GM21619 (cell line): ENCODE measurements at regions not wholly inside any gene's neighbourhood (a gene's known extent, or its start where the extent isn't known, plus 50 kb on each side); places are given as distances from the start of the nearest gene placed in this dataset.

Experiments
- ATAC-seq: cut with Tn5 transposase; IDR thresholded peaks from one replicate; pipeline ENCODE4 v1.9.1; 2021; ENCODE audit not compliant: unreplicated experiment

- ATAC-seq, result no peak
These were observed 115.5 kb downstream of the PAPOLA start for GRCh38 chr14:96617635-96618034.

GRCh38 chr14:96622926-96623325 is 120.7 kb downstream of the PAPOLA start:
- no peak for ATAC-seq

- no peak for ATAC-seq
These were observed 121.7 kb downstream of the PAPOLA start for GRCh38 chr14:96623676-96624484.

DNA sequence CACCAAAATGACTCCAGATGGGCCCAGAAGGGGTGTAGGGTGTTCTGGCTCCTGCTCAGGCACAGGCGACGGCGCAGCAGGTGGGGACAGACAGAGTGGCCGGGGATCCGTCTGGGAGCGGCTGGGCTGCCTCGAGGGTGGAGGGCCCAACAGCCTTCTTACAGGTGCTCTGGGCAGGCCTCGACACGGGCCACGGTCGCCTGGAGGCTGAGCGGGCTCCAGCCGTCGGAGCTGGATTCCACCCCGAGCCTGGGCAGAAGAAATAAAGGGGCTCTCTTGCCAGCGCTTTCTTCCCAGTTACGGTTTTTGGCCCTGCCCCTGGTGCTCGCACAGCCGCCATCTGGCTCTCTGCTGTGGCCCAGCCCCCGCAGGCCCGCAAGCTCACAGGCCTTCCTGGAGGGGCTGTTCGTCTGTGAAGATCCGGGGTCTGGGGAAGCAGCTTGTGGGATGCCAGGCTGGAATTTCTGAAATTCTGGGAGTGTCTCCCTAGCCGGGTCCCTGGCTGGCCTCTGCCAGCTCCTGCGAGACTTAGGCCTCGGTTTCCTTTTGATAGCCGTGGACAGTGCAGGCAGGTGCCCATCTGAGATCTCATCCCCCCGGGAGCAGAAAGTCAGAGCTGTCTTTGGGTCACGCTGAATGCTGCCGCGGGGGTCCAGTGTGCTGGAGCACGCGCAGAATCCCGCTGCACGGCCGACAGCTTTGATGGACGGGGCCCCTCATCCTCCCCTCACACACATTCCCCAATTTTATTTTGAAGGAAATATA is 122.7 kb downstream of the PAPOLA start:
- no peak for ATAC-seq

DNA sequence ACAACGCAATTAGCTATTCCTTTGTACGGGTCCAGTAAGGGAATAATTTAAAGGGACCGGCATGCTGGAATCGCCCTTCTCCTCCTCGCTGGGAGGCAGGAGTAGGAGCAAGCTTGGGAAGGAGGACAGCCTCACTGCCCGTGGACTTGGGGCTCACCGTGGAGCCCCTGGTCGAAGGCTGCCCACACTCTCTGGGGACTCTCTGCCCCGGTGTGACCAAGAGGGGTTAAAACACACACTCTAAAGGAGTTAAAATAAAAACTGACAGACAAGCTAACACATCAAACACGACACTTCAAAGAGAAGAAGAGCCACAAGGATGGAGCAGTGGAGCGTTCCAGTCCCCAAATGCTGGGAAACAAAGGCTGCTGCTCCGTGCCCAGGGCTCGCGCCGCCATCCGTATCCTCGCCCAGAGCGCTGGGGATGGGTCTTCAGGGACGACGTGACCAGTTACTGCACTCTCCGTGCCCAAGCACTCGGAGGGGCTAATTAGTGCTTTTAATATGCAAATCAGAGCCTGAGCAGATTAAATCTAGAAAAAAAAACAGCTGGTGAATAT is 123.3 kb downstream of the PAPOLA start:
- no peak for ATAC-seq

DNA sequence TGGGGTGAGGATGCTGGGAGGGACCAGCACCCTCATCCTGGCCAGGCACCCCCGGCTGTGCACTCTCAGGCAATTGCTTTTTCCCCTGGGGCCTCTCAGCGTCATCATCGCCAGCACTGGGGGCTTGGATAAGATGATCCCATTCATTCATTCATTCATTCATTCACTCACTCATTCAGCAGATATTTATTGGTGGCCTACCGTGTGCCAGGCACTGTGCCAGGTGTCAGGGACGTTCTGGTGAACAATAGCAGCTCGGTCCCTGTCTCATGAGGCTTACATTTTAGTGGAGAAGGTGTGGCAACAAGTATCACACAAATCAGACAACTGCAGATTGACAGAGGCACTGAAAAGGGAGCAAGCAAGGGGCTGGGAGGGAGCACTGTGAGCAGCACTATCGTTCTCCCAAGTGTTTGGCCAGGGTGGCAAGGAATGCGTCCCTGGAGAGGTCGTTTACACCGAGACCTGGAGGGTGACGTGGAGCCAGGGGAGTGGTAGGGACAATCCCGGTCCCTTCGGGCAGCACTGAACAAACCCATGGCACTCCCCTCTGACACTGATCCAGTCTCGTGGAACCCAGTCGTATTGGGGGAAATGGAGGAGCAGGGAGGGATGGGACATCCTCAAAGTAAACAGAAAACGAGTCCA is 124.1 kb downstream of the PAPOLA start:
- ATAC-seq, result no peak

DNA sequence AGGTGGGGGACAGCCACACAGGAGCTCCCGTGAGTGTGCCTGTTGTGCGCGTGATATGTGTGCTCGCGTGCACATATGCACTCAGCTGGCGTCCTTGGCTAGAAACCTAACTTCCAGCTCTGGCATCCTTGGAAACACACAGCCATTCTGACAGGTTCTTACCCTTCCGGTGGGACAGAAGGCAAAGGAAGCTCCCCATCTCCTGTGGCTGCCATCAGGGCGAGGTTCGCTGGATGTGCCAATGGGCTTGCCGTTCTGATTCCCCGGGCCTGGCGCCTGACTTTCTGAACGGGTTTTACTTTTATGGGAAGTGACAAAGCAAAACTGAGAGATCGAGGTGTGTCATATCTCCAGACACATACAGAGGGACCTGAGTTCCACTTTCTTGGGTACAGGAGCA is 124.7 kb downstream of the PAPOLA start:
- ATAC-seq, result no peak

- ATAC-seq, result no peak
These were observed 125.2 kb downstream of the PAPOLA start for GRCh38 chr14:96627386-96627785.

GRCh38 chr14:96627811-96628775 is 125.9 kb downstream of the PAPOLA start:
- no peak for ATAC-seq

DNA sequence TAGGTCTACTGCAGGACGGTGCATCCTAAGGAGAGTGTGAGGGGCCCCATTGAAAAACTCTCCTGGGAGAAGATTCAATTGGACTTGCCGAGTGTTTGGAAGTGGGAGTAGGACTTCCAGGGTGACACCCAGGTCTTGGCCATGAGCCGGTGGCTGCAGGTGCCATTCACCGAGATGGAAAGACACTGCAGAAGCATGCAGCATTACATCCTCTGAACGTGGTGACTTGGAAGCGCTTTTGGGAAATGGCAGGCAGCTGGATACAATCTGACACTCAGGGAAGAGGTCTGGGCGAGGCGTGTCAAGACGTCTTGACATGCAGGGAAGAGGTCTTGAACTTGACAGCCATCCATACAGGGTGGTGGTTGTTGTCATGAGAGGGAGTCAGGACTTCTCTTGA is 126.9 kb downstream of the PAPOLA start:
- ATAC-seq, result no peak

DNA sequence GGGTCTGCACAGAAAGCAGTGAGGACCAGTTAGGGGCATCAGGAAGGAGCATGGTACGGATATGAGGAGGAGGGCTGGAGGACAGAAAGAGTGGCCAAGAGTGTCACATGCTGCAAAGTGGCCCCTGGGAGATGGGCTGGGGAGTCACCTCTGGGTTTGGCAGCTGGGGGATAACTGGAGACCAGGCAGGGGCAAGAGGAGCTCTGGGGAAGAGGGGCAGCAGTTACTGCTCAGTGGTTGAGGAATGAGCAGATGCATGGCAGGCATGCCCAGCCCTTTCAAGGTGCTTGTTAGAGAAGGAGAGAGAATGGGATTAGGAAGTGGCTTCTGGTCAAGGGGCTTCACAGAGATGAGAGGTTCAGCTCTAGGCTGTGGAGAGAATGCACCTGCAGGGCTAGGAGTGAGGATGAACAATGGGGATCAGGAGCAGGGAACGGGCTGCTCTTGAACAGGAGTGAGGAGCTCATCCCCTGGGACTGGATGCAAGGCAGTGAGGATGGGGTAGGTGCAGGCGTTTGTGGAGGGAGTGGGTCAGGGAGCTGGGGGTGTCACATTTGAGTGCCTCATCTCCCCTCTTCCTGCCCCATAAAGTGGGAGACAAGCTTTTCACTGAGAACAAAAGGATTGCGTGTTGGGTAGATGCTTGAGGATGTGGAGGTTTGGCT is 127.5 kb downstream of the PAPOLA start:
- no peak for ATAC-seq

DNA sequence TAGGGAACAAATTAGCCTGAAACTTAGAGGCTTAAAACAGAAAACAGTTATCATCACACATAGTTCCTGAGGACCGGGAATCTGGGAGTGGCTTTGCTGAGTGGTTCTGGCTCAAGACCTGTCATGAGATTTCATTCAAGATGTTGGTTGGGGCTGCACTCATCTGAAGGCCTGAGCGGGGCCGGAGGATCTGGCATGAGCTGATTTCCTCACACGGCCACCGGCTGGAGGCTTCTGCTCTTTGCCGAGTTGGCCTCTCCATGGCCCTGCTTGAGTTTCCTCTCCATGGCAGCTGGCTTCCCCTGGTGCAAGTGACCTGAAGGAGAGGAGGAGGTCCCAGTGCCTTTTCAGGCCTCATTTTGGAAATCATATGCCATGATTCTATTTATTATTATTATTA is 128.1 kb downstream of the PAPOLA start:
- no peak for ATAC-seq

- ATAC-seq, result no peak
These were observed 128.8 kb downstream of the PAPOLA start for GRCh38 chr14:96631030-96631429.

- no peak for ATAC-seq
These were observed 129.6 kb downstream of the PAPOLA start for GRCh38 chr14:96631621-96632362.

- ATAC-seq, result no peak
These were observed 130.2 kb downstream of the PAPOLA start for GRCh38 chr14:96632363-96632758.

DNA sequence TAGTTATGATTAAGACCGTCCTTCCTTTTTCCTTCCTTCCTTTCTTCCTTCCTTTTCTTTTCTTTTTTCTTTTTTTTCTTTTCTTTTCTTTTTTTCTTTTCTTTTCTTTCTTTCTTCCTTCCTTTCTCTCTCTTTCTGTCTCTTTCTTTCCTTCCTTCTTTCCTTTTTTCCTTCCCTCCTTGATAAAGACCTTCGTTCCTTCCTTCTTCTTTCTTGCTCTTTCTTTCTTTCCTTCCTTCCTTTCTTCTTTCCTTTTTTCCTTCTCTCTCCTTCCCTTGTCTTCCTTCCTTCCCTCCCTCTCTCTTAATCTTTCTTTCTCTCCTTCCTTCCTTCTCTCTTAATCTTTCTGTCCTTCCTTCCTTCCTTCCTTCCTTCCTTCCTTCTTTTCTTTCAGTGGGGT is 130.9 kb downstream of the PAPOLA start:
- no peak for ATAC-seq

- no peak for ATAC-seq
These were observed 132.3 kb downstream of the PAPOLA start for GRCh38 chr14:96634481-96634880.

DNA sequence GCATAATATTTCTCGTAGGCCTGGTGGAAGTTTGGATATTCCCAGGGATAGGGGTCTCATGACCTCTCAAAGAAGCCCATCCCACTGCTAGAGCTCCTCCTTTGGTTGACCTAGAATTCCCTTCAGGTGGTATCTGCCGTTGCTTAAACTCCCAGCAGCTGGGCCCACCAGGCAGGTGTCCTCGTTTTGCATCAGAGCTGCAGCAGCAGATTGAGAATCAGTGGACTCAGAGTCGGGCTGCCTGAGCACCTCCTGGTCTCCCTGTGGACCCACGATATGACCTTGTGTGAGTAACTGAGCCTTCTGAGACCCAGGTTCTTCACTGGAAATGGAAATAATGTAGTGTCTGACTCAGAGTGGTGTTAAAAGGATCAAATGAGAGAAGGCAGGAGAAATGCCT is 132.7 kb downstream of the PAPOLA start:
- ATAC-seq, result no peak

GRCh38 chr14:96635850-96636249 is 133.7 kb downstream of the PAPOLA start:
- no peak for ATAC-seq
